ENCODE measurements at regions not wholly inside any gene's neighbourhood (a gene's known extent, or its start where the extent isn't known, plus 50 kb on each side); places are given as distances from the start of the nearest gene placed in this dataset.

DNA sequence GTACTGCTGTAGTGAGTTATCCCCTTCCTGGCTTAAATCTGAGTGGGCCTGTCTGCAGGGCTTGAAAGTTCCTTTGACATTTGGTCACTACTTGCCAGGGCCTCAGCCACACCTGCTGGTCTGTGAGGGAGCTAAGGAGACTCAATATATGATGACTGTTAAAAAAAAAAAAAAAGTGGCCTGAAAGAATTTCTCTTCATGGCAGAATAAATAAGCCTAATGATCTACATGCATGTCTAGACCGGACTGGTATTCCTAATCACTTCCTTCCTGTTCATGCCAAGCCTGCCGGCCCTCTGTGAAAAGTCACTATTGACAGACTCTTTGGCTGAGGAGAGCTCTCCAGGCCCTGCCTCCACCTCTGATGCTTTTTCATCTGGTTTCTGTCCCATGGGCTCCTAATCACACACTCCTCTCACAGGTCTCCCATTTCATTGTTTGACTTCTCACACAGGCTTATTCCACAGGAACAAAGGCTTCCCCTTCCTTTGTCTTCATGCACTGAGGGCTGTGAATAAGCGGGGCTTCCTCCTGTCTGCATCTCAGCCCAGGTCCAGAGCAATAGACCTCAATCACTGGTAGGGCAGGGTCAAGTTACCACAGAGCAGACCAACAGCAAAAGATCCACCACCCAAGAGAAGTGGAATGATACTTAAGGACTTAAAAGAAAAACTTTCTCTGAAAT lies 99.1 kb upstream of the SEC61G start:
- Mint-ChIP-seq H3K27me3 (ENCODE audit: unreplicated experiment) (peaks cover 5% of the 10 kb centered on the region), H3K9me3 (ENCODE audit: unreplicated experiment) (peaks cover 5% of the 10 kb centered on the region), H3K4me1 (ENCODE audit: low read depth, unreplicated experiment) (peaks cover 1% of the 10 kb centered on the region), H3K4me3 (ENCODE audit: unreplicated experiment) (no peak overlapping the region), H3K36me3 (ENCODE audit: unreplicated experiment) (peaks cover 8% of the 10 kb centered on the region), H3K27ac (ENCODE audit: unreplicated experiment) (no peak overlapping the region)
- DNase-seq = no peak
- no peak for TF ChIP-seq CTCF (IDR thresholded peaks at IDR 0.05; ENCODE audit: partially characterized antibody, unreplicated experiment)

DNA sequence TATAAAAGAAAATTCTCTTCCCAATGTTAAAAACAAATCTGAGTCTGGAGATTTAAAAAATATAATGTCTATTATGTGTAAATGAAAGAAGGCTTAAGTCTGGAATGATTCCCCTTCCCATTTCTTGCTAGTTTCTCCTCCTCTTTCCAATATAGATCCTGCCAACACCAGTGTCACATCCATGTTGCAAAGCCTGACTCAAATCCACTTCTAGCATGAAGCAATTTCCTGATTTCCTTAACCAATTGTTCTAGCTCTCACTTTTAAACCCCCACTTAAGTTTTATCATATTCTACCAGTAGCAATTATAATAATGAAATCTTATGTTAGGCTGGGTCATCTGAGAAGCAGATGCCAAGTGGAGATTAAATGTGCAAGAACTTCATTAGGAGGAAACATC lies 100.1 kb upstream of the SEC61G start:
- Mint-ChIP-seq H3K27me3 (ENCODE audit: unreplicated experiment) (peaks cover 4% of the 10 kb centered on the region), H3K36me3 (ENCODE audit: unreplicated experiment) (no peaks in the 10 kb centered on the region), H3K4me3 (ENCODE audit: unreplicated experiment) (no peak overlapping the region), H3K27ac (ENCODE audit: unreplicated experiment) (no peak overlapping the region), H3K9me3 (ENCODE audit: unreplicated experiment) (peaks cover 3% of the 10 kb centered on the region), H3K4me1 (ENCODE audit: low read depth, unreplicated experiment) (peaks cover 6% of the 10 kb centered on the region)
- TF ChIP-seq CTCF (IDR thresholded peaks at IDR 0.05; ENCODE audit: partially characterized antibody, unreplicated experiment) = no peak
- no peak for DNase-seq

DNA sequence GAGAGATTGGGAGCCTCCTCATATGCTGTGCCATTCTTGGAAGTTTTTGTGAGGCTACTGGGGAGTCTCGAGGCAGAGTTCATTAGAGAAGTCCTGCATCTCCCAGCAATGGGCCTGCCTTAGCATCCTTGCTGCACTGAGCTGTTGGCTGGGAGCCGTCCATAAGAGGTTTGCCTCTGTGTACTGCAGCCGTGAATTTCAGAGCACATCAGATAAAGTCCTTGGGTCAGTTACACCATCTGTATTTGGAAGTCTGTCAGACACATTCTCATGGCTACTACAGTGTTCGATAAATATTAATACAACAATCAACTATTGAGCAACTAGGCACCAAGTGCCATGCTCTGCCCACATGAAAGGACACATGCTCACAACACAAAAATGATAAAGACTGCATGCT lies 100.5 kb upstream of the SEC61G start:
- H3K9me3 Mint-ChIP-seq (ENCODE audit: unreplicated experiment) = peaks cover under 1% of the 10 kb centered on the region
- no peak for TF ChIP-seq CTCF (IDR thresholded peaks at IDR 0.05; ENCODE audit: partially characterized antibody, unreplicated experiment)
- no peaks in the 10 kb centered on the region for H3K36me3 Mint-ChIP-seq (ENCODE audit: unreplicated experiment)
- no peak overlapping the region for H3K4me3 Mint-ChIP-seq (ENCODE audit: unreplicated experiment)
- DNase-seq = no peak
- H3K27ac Mint-ChIP-seq (ENCODE audit: unreplicated experiment) = no peak overlapping the region
- peaks cover 11% of the 10 kb centered on the region for H3K4me1 Mint-ChIP-seq (ENCODE audit: low read depth, unreplicated experiment)
- H3K27me3 Mint-ChIP-seq (ENCODE audit: unreplicated experiment) = peaks cover 1% of the 10 kb centered on the region

GRCh38 chr7:54860003-54860775 lies 101.2 kb upstream of the SEC61G start:
- no peaks in the 10 kb centered on the region for H3K9me3 Mint-ChIP-seq (ENCODE audit: unreplicated experiment)
- peaks cover 14% of the 10 kb centered on the region for H3K4me1 Mint-ChIP-seq (ENCODE audit: low read depth, unreplicated experiment)

More at GRCh38 chr7:54860003-54860775, 101.2 kb upstream of the SEC61G start:
- H3K27me3 Mint-ChIP-seq (ENCODE audit: unreplicated experiment) = no peaks in the 10 kb centered on the region
- DNase-seq = no peak
- H3K36me3 Mint-ChIP-seq (ENCODE audit: unreplicated experiment) = no peaks in the 10 kb centered on the region
- no peak overlapping the region for H3K27ac Mint-ChIP-seq (ENCODE audit: unreplicated experiment)
- TF ChIP-seq CTCF (IDR thresholded peaks at IDR 0.05; ENCODE audit: partially characterized antibody, unreplicated experiment) = no peak
- H3K4me3 Mint-ChIP-seq (ENCODE audit: unreplicated experiment) = no peak overlapping the region

All from glutamatergic neuron (in vitro differentiated cells).